GM23338 (cell line): ENCODE measurements at regions not wholly inside any gene's neighbourhood (a gene's known extent, or its start where the extent isn't known, plus 50 kb on each side); places are given as distances from the start of the nearest gene placed in this dataset.

Source experiments
- ATAC-seq: fragments of 200-7000 bp; cut with Tn5 transposase; 3 replicates; pipeline ENCODE4 v1.9.1; 2020
- DNase-seq: peaks from one replicate; pipeline ENCODE4 v3.0.0-alpha.2; 2015; ENCODE audit warnings: low spot score
- H2AFZ ChIP-seq: fragments of 200-600 bp; sonication (generic); 2 replicates; pipeline ENCODE4 v1.8.0; 2016; ENCODE audit warnings: antibody characterized with exemption, mild to moderate bottlenecking, moderate library complexity
- H3F3A ChIP-seq: fragments of 200-600 bp; sonication (generic); replicated peaks from 2 replicates; pipeline ENCODE4 v1.8.0; 2017; ENCODE audit warnings: antibody characterized with exemption, mixed run types, low read depth
- H3K27ac ChIP-seq: fragments of 200-600 bp; sonication (generic); 2 replicates; pipeline ENCODE4 v1.6.1; 2016; ENCODE audit warnings: low read depth
- H3K27me3 ChIP-seq: fragments of 200-600 bp; sonication (generic); 2 replicates; pipeline ENCODE4 v1.8.0; 2016; ENCODE audit warnings: mild to moderate bottlenecking, mixed run types, moderate library complexity; ENCODE audit not compliant: insufficient read depth
- H3K36me3 ChIP-seq: fragments of 200-600 bp; sonication (generic); 2 replicates; pipeline ENCODE4 v1.8.0; 2016; ENCODE audit warnings: mild to moderate bottlenecking; ENCODE audit not compliant: insufficient read depth
- H3K4me1 ChIP-seq: fragments of 200-600 bp; sonication (generic); 2 replicates; pipeline ENCODE4 v1.8.0; 2016; ENCODE audit warnings: mild to moderate bottlenecking, moderate library complexity; ENCODE audit not compliant: insufficient read depth
- H3K4me2 ChIP-seq: fragments of 200-600 bp; sonication (generic); 2 replicates; pipeline ENCODE4 v1.7.1; 2017; ENCODE audit warnings: mixed run types
- H3K4me3 ChIP-seq: fragments of 200-600 bp; sonication (generic); 2 replicates; pipeline ENCODE4 v1.6.1; 2016; ENCODE audit warnings: mixed run types
- H3K79me2 ChIP-seq: fragments of 200-600 bp; sonication (generic); replicated peaks from 2 replicates; pipeline ENCODE4 v1.8.0; 2017; ENCODE audit warnings: mild to moderate bottlenecking; ENCODE audit not compliant: insufficient read depth
- H3K9me2 ChIP-seq: fragments of 200-600 bp; sonication (generic); 2 replicates; pipeline ENCODE4 v1.8.0; 2017; ENCODE audit not compliant: insufficient read depth
- H4K20me1 ChIP-seq: fragments of 200-600 bp; sonication (generic); replicated peaks from 2 replicates; pipeline ENCODE4 v1.8.0; 2017; ENCODE audit warnings: mild to moderate bottlenecking; ENCODE audit not compliant: insufficient read depth
- H3K27ac Mint-ChIP-seq: 2 replicates; pipeline ENCODE4 v1.8.0; 2020; ENCODE audit warnings: inconsistent platforms, mild to moderate bottlenecking, moderate library complexity, mixed read lengths
- H3K27me3 Mint-ChIP-seq: 3 replicates; pipeline ENCODE4 v1.8.0; 2022; ENCODE audit warnings: low read depth, mild to moderate bottlenecking, moderate library complexity, mixed read lengths, inconsistent platforms; ENCODE audit not compliant: insufficient read depth, poor library complexity
- H3K36me3 Mint-ChIP-seq: 3 replicates; pipeline ENCODE4 v1.8.0; 2021; ENCODE audit warnings: low read depth, mild to moderate bottlenecking, inconsistent platforms, moderate library complexity, mixed read lengths
- H3K4me1 Mint-ChIP-seq: 3 replicates; pipeline ENCODE4 v1.8.0; 2020; ENCODE audit warnings: mild to moderate bottlenecking, inconsistent platforms, mixed read lengths
- H3K4me3 Mint-ChIP-seq: 3 replicates; pipeline ENCODE4 v1.8.0; 2021; ENCODE audit warnings: moderate library complexity, mild to moderate bottlenecking, inconsistent platforms, mixed read lengths
- H3K9me3 Mint-ChIP-seq: 3 replicates; pipeline ENCODE4 v1.8.0; 2020; ENCODE audit warnings: moderate library complexity, mild to moderate bottlenecking, inconsistent platforms, mixed read lengths
- EZH2 ChIP-seq: fragments of 200-600 bp; sonication (generic); IDR thresholded peaks from one replicate; pipeline ENCODE4 v1.8.0; 2017; ENCODE audit warnings: antibody characterized with exemption, mild to moderate bottlenecking, low read depth; ENCODE audit not compliant: unreplicated experiment
- EZH2phosphoT487 ChIP-seq: fragments of 200-600 bp; sonication (generic); IDR thresholded peaks from one replicate; pipeline ENCODE4 v1.8.1; 2018; ENCODE audit warnings: antibody characterized with exemption; ENCODE audit not compliant: unreplicated experiment
- JUNB ChIP-seq: IDR thresholded peaks from one replicate; pipeline ENCODE4 v1.6.1; 2016; ENCODE audit warnings: antibody characterized with exemption; ENCODE audit not compliant: unreplicated experiment
- NANOG ChIP-seq: IDR thresholded peaks from 2 replicates; pipeline ENCODE4 v1.6.1; 2016; ENCODE audit warnings: antibody characterized with exemption, borderline replicate concordance
- STAT1 ChIP-seq: IDR thresholded peaks from one replicate; pipeline ENCODE4 v1.6.1; 2016; ENCODE audit warnings: antibody characterized with exemption; ENCODE audit not compliant: unreplicated experiment
- ZNF114 ChIP-seq: fragments of 250-450 bp; sonication (Bioruptor Pico); IDR thresholded peaks from 2 replicates; pipeline ENCODE4 v1.5.0; 2020; ENCODE audit warnings: mild to moderate bottlenecking, moderate library complexity
- ZNF331 ChIP-seq: fragments of 250-450 bp; sonication (Bioruptor Pico); IDR thresholded peaks from 2 replicates; pipeline ENCODE4 v1.5.0; 2020; ENCODE audit warnings: low read depth, mild to moderate bottlenecking, moderate library complexity
- TF ChIP-seq, protein P1 (sequence below): IDR thresholded peaks from 2 replicates; pipeline ENCODE4 v1.6.1; 2016; ENCODE audit warnings: antibody characterized with exemption
- TF ChIP-seq, protein P2 (sequence below): IDR thresholded peaks from one replicate; pipeline ENCODE4 v1.6.1; 2018; ENCODE audit warnings: antibody characterized with exemption; ENCODE audit not compliant: unreplicated experiment
- TF ChIP-seq, protein P3 (sequence below): fragments of 250-450 bp; sonication (Bioruptor Pico); IDR thresholded peaks from 2 replicates; pipeline ENCODE4 v1.5.0; 2020; ENCODE audit warnings: mild to moderate bottlenecking, moderate library complexity

DNA sequence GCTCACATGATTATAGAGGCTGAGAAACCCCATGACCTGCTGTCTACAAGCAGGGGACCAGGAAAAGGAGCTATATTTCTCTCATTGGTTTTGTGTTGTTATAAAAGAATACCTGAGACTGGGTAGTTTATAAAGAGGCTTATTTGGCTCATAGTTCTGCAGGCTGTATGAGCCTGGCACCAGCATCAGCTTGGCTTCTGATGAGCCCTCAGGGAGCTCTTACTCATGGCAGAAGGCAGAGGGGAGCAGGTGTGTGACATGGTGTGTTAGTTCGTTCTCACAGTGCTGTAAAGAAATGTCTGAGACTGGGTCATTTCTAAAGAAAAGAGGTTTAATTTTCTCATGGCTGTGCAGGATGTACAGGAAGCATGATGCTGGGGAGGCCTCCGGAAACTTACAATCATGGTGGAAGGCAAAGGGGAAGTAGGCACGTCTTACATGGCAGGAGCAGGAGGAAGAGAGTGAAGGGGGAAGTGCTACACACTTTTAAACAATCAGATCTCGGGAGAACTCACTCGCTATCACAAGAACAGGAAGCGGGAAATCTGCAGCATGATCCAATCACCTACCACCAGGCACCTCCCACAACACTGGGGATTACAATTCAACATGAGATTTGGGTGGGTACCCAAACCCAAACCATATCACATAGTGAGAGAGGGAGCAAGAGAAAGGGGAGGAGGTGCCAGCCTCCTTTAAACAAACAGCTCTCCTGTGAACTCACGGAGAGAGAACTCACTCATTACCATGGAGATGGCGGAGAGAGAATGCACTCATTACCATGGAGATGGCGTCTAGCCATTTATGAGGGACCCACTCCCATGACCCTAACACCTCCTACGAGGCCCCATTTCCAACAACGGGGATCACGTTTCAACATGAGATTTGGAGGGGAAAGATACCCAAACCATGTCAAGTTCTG lies 133.4 kb downstream of the JCAD start:
- no peaks in the 10 kb centered on the region for H3F3A ChIP-seq
- peaks cover 4% of the 10 kb centered on the region; the same call in 1 of the 2 replicates for H3K36me3 ChIP-seq
- H3K27me3 ChIP-seq: no peaks in the 10 kb centered on the region
- Mint-ChIP-seq H3K27me3 (peaks cover 12% of the 10 kb centered on the region), H3K4me1 (peaks cover 24% of the 10 kb centered on the region), H3K36me3 (no peaks in the 10 kb centered on the region), H3K9me3 (no peaks in the 10 kb centered on the region; the same call in 1 of the 3 replicates), H3K4me3 (no peak overlapping the region), H3K27ac (no peak overlapping the region)
- no peaks in the 10 kb centered on the region for H3K9me2 ChIP-seq
- no peak overlapping the region for H3K4me2 ChIP-seq
- ATAC-seq (peak; percentile 36), DNase-seq (peak; percentile 4)
- TF ChIP-seq EZH2phosphoT487 (no peak), EZH2 (no peak), ZNF331 (CRISPR knock-in tag) (no peak), NANOG (no peak)
- TF ChIP-seq, protein P1, sequence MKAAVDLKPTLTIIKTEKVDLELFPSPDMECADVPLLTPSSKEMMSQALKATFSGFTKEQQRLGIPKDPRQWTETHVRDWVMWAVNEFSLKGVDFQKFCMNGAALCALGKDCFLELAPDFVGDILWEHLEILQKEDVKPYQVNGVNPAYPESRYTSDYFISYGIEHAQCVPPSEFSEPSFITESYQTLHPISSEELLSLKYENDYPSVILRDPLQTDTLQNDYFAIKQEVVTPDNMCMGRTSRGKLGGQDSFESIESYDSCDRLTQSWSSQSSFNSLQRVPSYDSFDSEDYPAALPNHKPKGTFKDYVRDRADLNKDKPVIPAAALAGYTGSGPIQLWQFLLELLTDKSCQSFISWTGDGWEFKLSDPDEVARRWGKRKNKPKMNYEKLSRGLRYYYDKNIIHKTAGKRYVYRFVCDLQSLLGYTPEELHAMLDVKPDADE: no peak
- TF ChIP-seq, protein P2, sequence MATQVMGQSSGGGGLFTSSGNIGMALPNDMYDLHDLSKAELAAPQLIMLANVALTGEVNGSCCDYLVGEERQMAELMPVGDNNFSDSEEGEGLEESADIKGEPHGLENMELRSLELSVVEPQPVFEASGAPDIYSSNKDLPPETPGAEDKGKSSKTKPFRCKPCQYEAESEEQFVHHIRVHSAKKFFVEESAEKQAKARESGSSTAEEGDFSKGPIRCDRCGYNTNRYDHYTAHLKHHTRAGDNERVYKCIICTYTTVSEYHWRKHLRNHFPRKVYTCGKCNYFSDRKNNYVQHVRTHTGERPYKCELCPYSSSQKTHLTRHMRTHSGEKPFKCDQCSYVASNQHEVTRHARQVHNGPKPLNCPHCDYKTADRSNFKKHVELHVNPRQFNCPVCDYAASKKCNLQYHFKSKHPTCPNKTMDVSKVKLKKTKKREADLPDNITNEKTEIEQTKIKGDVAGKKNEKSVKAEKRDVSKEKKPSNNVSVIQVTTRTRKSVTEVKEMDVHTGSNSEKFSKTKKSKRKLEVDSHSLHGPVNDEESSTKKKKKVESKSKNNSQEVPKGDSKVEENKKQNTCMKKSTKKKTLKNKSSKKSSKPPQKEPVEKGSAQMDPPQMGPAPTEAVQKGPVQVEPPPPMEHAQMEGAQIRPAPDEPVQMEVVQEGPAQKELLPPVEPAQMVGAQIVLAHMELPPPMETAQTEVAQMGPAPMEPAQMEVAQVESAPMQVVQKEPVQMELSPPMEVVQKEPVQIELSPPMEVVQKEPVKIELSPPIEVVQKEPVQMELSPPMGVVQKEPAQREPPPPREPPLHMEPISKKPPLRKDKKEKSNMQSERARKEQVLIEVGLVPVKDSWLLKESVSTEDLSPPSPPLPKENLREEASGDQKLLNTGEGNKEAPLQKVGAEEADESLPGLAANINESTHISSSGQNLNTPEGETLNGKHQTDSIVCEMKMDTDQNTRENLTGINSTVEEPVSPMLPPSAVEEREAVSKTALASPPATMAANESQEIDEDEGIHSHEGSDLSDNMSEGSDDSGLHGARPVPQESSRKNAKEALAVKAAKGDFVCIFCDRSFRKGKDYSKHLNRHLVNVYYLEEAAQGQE: no peak
- peak overlapping the region; percentile 47; the same call in 1 of the 2 replicates for H2AFZ ChIP-seq
- H3K4me3 ChIP-seq: no peak overlapping the region
- H3K27ac ChIP-seq: no peak overlapping the region
- H4K20me1 ChIP-seq: no peaks in the 10 kb centered on the region
- H3K79me2 ChIP-seq: no peaks in the 10 kb centered on the region
- no peaks in the 10 kb centered on the region for H3K4me1 ChIP-seq

GRCh38 chr10:29924436-29924835 lies 134.9 kb downstream of the JCAD start:
- no peak for ATAC-seq
- H3K4me1 ChIP-seq: no peaks in the 10 kb centered on the region
- no peak for TF ChIP-seq ZNF331 (CRISPR knock-in tag)
- TF ChIP-seq STAT1: no peak
- TF ChIP-seq JUNB: no peak
- TF ChIP-seq, protein P3, sequence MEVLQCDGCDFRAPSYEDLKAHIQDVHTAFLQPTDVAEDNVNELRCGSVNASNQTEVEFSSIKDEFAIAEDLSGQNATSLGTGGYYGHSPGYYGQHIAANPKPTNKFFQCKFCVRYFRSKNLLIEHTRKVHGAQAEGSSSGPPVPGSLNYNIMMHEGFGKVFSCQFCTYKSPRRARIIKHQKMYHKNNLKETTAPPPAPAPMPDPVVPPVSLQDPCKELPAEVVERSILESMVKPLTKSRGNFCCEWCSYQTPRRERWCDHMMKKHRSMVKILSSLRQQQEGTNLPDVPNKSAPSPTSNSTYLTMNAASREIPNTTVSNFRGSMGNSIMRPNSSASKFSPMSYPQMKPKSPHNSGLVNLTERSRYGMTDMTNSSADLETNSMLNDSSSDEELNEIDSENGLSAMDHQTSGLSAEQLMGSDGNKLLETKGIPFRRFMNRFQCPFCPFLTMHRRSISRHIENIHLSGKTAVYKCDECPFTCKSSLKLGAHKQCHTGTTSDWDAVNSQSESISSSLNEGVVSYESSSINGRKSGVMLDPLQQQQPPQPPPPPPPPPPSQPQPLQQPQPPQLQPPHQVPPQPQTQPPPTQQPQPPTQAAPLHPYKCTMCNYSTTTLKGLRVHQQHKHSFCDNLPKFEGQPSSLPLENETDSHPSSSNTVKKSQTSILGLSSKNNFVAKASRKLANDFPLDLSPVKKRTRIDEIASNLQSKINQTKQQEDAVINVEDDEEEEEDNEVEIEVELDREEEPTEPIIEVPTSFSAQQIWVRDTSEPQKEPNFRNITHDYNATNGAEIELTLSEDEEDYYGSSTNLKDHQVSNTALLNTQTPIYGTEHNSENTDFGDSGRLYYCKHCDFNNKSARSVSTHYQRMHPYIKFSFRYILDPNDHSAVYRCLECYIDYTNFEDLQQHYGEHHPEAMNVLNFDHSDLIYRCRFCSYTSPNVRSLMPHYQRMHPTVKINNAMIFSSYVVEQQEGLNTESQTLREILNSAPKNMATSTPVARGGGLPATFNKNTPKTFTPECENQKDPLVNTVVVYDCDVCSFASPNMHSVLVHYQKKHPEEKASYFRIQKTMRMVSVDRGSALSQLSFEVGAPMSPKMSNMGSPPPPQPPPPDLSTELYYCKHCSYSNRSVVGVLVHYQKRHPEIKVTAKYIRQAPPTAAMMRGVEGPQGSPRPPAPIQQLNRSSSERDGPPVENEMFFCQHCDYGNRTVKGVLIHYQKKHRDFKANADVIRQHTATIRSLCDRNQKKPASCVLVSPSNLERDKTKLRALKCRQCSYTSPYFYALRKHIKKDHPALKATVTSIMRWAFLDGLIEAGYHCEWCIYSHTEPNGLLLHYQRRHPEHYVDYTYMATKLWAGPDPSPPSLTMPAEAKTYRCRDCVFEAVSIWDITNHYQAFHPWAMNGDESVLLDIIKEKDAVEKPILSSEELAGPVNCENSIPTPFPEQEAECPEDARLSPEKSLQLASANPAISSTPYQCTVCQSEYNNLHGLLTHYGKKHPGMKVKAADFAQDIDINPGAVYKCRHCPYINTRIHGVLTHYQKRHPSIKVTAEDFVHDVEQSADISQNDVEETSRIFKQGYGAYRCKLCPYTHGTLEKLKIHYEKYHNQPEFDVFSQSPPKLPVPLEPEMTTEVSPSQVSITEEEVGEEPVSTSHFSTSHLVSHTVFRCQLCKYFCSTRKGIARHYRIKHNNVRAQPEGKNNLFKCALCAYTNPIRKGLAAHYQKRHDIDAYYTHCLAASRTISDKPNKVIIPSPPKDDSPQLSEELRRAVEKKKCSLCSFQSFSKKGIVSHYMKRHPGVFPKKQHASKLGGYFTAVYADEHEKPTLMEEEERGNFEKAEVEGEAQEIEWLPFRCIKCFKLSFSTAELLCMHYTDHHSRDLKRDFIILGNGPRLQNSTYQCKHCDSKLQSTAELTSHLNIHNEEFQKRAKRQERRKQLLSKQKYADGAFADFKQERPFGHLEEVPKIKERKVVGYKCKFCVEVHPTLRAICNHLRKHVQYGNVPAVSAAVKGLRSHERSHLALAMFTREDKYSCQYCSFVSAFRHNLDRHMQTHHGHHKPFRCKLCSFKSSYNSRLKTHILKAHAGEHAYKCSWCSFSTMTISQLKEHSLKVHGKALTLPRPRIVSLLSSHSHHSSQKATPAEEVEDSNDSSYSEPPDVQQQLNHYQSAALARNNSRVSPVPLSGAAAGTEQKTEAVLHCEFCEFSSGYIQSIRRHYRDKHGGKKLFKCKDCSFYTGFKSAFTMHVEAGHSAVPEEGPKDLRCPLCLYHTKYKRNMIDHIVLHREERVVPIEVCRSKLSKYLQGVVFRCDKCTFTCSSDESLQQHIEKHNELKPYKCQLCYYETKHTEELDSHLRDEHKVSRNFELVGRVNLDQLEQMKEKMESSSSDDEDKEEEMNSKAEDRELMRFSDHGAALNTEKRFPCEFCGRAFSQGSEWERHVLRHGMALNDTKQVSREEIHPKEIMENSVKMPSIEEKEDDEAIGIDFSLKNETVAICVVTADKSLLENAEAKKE: no peak
- no peak for TF ChIP-seq NANOG
- no peak for TF ChIP-seq EZH2
- TF ChIP-seq ZNF114 (CRISPR knock-in tag): no peak

More at GRCh38 chr10:29924436-29924835, 134.9 kb downstream of the JCAD start:
- Histone ChIP-seq H3F3A (no peaks in the 10 kb centered on the region), H3K9me2 (no peaks in the 10 kb centered on the region), H3K27ac (no peak overlapping the region), H3K79me2 (no peaks in the 10 kb centered on the region), H3K4me3 (no peak overlapping the region), H3K36me3 (no peaks in the 10 kb centered on the region; the same call in 1 of the 2 replicates), H3K27me3 (no peaks in the 10 kb centered on the region), H3K4me2 (no peak overlapping the region), H4K20me1 (no peaks in the 10 kb centered on the region), H2AFZ (no peak overlapping the region)
- Mint-ChIP-seq H3K36me3 (no peaks in the 10 kb centered on the region), H3K9me3 (no peaks in the 10 kb centered on the region; the same call in 1 of the 3 replicates), H3K27me3 (peaks cover 14% of the 10 kb centered on the region), H3K27ac (no peak overlapping the region), H3K4me3 (no peak overlapping the region), H3K4me1 (peaks cover 24% of the 10 kb centered on the region)
- DNase-seq: no peak
